SK-N-SH treated with all-trans-retinoic acid at 6 μM for 48 hours (cell line): ENCODE measurements at regions not wholly inside any gene's neighbourhood (a gene's known extent, or its start where the extent isn't known, plus 50 kb on each side); places are given as distances from the start of the nearest gene placed in this dataset.

Source experiments
- ATAC-seq: fragments of 200-7000 bp; cut with Tn5 transposase; 3 replicates; pipeline ENCODE4 v1.9.1; 2020; ENCODE audit warnings: mild to moderate bottlenecking, moderate library complexity
- ARNTL ChIP-seq: fragments of 450-650 bp; formaldehyde crosslinking; IDR thresholded peaks from 2 replicates; pipeline ENCODE4 v1.5.0; 2020; ENCODE audit warnings: low read depth, mild to moderate bottlenecking, moderate library complexity, borderline replicate concordance
- BACH2 ChIP-seq: fragments of 250-450 bp; sonication (Bioruptor Pico); IDR thresholded peaks from 2 replicates; pipeline ENCODE4 v1.9.0; 2021; ENCODE audit warnings: mild to moderate bottlenecking, borderline replicate concordance
- CSDC2 ChIP-seq: fragments of 250-450 bp; sonication (Bioruptor Pico); IDR thresholded peaks from 2 replicates; pipeline ENCODE4 v1.5.0; 2020; ENCODE audit warnings: mild to moderate bottlenecking, moderate library complexity
- CSRNP3 ChIP-seq: fragments of 250-450 bp; sonication (Bioruptor Pico); IDR thresholded peaks from 2 replicates; pipeline ENCODE4 v1.5.1; 2021; ENCODE audit warnings: mild to moderate bottlenecking, moderate library complexity
- ESRRG ChIP-seq: fragments of 250-450 bp; sonication (Bioruptor Pico); IDR thresholded peaks from 2 replicates; pipeline ENCODE4 v1.6.1; 2021; ENCODE audit warnings: mild to moderate bottlenecking
- ISL1 ChIP-seq: fragments of 250-450 bp; sonication (Bioruptor Pico); IDR thresholded peaks from 2 replicates; pipeline ENCODE4 v2.1.2; 2022; ENCODE audit warnings: mild to moderate bottlenecking, moderate library complexity
- OSR1 ChIP-seq: fragments of 250-450 bp; sonication (Bioruptor Pico); IDR thresholded peaks from 2 replicates; pipeline ENCODE4 v1.8.0; 2022; ENCODE audit warnings: moderate library complexity, mild to moderate bottlenecking, inconsistent platforms
- PATZ1 ChIP-seq: fragments of 250-450 bp; sonication (Bioruptor Pico); IDR thresholded peaks from 2 replicates; pipeline ENCODE4 v1.8.0; 2020; ENCODE audit warnings: mild to moderate bottlenecking, moderate library complexity, borderline replicate concordance
- POU6F1 ChIP-seq: fragments of 250-450 bp; sonication (Bioruptor Pico); IDR thresholded peaks from 2 replicates; pipeline ENCODE4 v1.8.0; 2021; ENCODE audit warnings: low read depth, mild to moderate bottlenecking, moderate library complexity, borderline replicate concordance
- PPARA ChIP-seq: fragments of 250-450 bp; sonication (Bioruptor Pico); IDR thresholded peaks from 2 replicates; pipeline ENCODE4 v1.5.0; 2020; ENCODE audit warnings: mild to moderate bottlenecking, borderline replicate concordance
- RARB ChIP-seq: fragments of 250-450 bp; sonication (Bioruptor Pico); IDR thresholded peaks from 2 replicates; pipeline ENCODE4 v1.8.0; 2021; ENCODE audit warnings: mild to moderate bottlenecking, moderate library complexity
- SNAI2 ChIP-seq: fragments of 250-450 bp; sonication (Bioruptor Pico); IDR thresholded peaks from 2 replicates; pipeline ENCODE4 v1.5.0; 2020; ENCODE audit warnings: mild to moderate bottlenecking, moderate library complexity
- TCF4 ChIP-seq: fragments of 250-450 bp; sonication (Bioruptor Pico); IDR thresholded peaks from 2 replicates; pipeline ENCODE4 v1.8.0; 2021; ENCODE audit warnings: mild to moderate bottlenecking, moderate library complexity, borderline replicate concordance
- TOX ChIP-seq: fragments of 250-450 bp; sonication (Bioruptor Pico); IDR thresholded peaks from 2 replicates; pipeline ENCODE4 v1.8.0; 2021; ENCODE audit warnings: mild to moderate bottlenecking, moderate library complexity, borderline replicate concordance
- TSHZ2 ChIP-seq: fragments of 250-450 bp; sonication (Bioruptor Pico); IDR thresholded peaks from 2 replicates; pipeline ENCODE4 v1.5.0; 2020; ENCODE audit warnings: mild to moderate bottlenecking, moderate library complexity
- ZC3H10 ChIP-seq: fragments of 250-450 bp; sonication (Bioruptor Pico); IDR thresholded peaks from 2 replicates; pipeline ENCODE4 v1.5.1; 2021; ENCODE audit warnings: mild to moderate bottlenecking, moderate library complexity
- ZFP3 ChIP-seq: fragments of 250-450 bp; sonication (Bioruptor Pico); IDR thresholded peaks from 2 replicates; pipeline ENCODE4 v1.5.0; 2020; ENCODE audit warnings: mild to moderate bottlenecking, moderate library complexity
- ZFP30 ChIP-seq: fragments of 450-650 bp; formaldehyde crosslinking; IDR thresholded peaks from 2 replicates; pipeline ENCODE4 v1.5.0; 2022; ENCODE audit warnings: mild to moderate bottlenecking, moderate library complexity
- ZNF565 ChIP-seq: fragments of 450-650 bp; formaldehyde crosslinking; conservative IDR thresholded peaks from 2 replicates; pipeline ENCODE4 v1.5.0; 2020; ENCODE audit warnings: low read depth, mild to moderate bottlenecking, moderate library complexity
- ZNF70 ChIP-seq: fragments of 450-650 bp; formaldehyde crosslinking; IDR thresholded peaks from 2 replicates; pipeline ENCODE4 v1.5.0; 2020; ENCODE audit warnings: mild to moderate bottlenecking, moderate library complexity
- TF ChIP-seq, protein P1 (sequence below): fragments of 250-450 bp; sonication (Bioruptor Pico); IDR thresholded peaks from 2 replicates; pipeline ENCODE4 v1.5.1; 2020; ENCODE audit warnings: low read depth, mild to moderate bottlenecking, moderate library complexity

DNA sequence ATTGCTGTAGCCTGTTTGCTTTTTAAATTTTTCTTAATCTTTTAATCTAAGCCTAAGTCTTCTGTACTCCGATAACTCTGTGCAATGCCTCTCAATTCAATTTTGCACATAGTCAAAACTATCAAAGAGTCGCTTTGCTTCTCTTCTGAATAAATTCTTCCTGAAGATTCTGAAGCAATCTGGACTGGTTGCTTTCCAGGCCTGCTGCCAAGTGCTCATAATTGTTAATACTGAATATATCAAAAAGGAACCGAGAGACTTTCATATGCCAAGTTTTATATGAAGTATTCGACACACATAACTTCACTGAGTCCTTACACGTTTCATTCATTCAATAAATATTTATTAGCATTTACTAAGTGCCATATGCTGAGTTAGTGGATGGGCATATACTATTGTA is 91.3 kb downstream of the EDNRB start:
- TF ChIP-seq ZNF70 (CRISPR knock-in tag): no peak
- no peak for TF ChIP-seq PPARA
- TF ChIP-seq CSDC2 (CRISPR knock-in tag): no peak
- TF ChIP-seq TSHZ2 (CRISPR knock-in tag): no peak
- no peak for TF ChIP-seq POU6F1 (CRISPR knock-in tag)
- no peak for TF ChIP-seq CSRNP3 (CRISPR knock-in tag)
- TF ChIP-seq TOX (CRISPR knock-in tag): no peak
- TF ChIP-seq, protein P1, sequence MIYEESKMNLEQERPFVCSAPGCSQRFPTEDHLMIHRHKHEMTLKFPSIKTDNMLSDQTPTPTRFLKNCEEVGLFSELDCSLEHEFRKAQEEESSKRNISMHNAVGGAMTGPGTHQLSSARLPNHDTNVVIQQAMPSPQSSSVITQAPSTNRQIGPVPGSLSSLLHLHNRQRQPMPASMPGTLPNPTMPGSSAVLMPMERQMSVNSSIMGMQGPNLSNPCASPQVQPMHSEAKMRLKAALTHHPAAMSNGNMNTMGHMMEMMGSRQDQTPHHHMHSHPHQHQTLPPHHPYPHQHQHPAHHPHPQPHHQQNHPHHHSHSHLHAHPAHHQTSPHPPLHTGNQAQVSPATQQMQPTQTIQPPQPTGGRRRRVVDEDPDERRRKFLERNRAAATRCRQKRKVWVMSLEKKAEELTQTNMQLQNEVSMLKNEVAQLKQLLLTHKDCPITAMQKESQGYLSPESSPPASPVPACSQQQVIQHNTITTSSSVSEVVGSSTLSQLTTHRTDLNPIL (CRISPR knock-in tag): no peak
- TF ChIP-seq ZC3H10 (CRISPR knock-in tag): no peak
- no peak for TF ChIP-seq PATZ1
- TF ChIP-seq ZFP3 (CRISPR knock-in tag): no peak
- no peak for TF ChIP-seq OSR1 (CRISPR knock-in tag)
- no peak for TF ChIP-seq ARNTL (CRISPR knock-in tag)
- no peak for TF ChIP-seq ISL1 (CRISPR knock-in tag)
- no peak for TF ChIP-seq SNAI2 (CRISPR knock-in tag)
- TF ChIP-seq BACH2 (CRISPR knock-in tag): no peak
- TF ChIP-seq TCF4 (CRISPR knock-in tag): no peak
- no peak for TF ChIP-seq ZFP30
- TF ChIP-seq ZNF565 (CRISPR knock-in tag): no peak
- no peak for ATAC-seq

GRCh38 chr13:77820431-77821149 is 98.0 kb downstream of the EDNRB start:
- TF ChIP-seq ZNF70 (CRISPR knock-in tag): no peak
- no peak for TF ChIP-seq ESRRG (CRISPR knock-in tag)
- no peak for TF ChIP-seq PATZ1
- TF ChIP-seq RARB: no peak
- no peak for TF ChIP-seq SNAI2 (CRISPR knock-in tag)
- TF ChIP-seq CSDC2 (CRISPR knock-in tag): no peak
- 0 out of 3 replicates have a peak, but pooled peaks have one; percentile 33 for ATAC-seq
